PFSK-1 (cell line): ENCODE measurements at regions not wholly inside any gene's neighbourhood (a gene's known extent, or its start where the extent isn't known, plus 50 kb on each side); places are given as distances from the start of the nearest gene placed in this dataset.

ENCODE experiments used
- FOXP2 ChIP-seq: optimal IDR thresholded peaks from 2 replicates; pipeline ENCODE3; 2011; ENCODE audit warnings: borderline replicate concordance, control low read depth, inconsistent platforms; ENCODE audit not compliant: insufficient read depth; ENCODE audit errors: extremely low read length, extremely low read depth
- POLR2AphosphoS5 ChIP-seq: IDR thresholded peaks from 2 replicates; pipeline ENCODE4 v1.6.1; 2012; ENCODE audit warnings: low read depth, mild to moderate bottlenecking, control low read depth, low read length, moderate library complexity
- REST ChIP-seq, 2 experiments: IDR thresholded peaks; 2 replicates each; pipeline versions ENCODE4 v1.6.1 to v1.8.0; 2011 to 2012; ENCODE audit warnings: low read depth in 2 of 2, low read length in 2 of 2, control low read depth in 1 of 2, inconsistent platforms in 1 of 2, mild to moderate bottlenecking in 1 of 2, moderate library complexity in 1 of 2; ENCODE audit not compliant: insufficient read depth in 1 of 2

DNA sequence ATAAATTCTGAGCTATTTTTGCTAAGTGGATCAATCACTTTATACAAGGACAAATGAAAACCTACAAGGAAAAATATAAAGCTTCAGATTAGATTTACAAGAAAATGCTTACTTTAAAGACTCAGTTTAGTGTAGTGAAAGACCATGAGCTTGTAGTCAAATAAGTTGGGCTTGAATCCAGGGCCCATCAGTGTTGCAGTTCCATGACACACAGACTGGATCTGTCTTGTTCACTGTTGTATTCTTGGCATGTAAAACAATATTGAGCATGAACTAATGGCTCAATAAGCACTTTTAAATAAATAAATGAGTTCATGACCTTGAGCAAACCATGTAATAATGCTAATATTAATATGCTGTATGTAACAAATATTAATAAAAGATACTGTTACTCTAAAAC lies 164.6 kb upstream of the KCND2 start:
- TF ChIP-seq POLR2AphosphoS5 (no peak), REST (IDR thresholded peaks at IDR 0.05; ENCODE audit: insufficient read depth in 1 of 2, low read depth in 2 of 2, low read length in 2 of 2) (no peak), FOXP2 (no peak)
